ENCODE measurements at regions not wholly inside any gene's neighbourhood (a gene's known extent, or its start where the extent isn't known, plus 50 kb on each side); places are given as distances from the start of the nearest gene placed in this dataset.

DNA sequence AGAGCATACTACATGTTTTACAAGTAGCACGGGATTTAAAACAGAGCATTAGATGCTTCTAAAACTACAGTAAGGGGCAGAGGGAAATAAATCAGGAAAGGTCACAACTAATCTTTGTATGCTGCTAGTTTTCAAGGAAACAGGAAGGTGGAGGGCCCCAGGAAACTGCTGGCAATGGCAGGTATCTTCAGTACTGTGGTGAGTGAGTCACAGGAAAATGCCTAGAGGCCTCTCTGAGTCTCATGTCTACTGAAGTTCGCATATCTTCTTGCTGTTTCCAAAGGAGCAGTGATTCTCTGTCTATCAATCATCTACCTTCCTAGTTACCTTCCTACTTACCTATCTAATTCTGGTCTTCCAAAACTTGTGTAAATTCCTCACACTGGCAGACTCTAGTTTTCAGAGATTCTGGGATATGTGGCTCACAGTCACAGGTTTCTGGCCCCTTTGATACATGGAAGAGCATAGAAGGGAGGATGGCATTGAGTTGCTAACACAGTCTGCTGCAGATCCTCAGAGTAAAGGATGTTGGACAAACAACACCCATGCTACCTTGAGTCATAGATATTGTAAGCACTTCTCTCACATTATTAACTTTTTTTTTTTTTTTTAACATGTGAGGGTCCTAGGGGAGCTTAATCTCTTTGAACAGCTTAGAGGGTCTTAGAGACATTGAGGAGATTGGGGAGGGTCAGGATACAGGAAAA is 58.8 kb upstream of the SYN3 start:
- TF ChIP-seq, protein P1, sequence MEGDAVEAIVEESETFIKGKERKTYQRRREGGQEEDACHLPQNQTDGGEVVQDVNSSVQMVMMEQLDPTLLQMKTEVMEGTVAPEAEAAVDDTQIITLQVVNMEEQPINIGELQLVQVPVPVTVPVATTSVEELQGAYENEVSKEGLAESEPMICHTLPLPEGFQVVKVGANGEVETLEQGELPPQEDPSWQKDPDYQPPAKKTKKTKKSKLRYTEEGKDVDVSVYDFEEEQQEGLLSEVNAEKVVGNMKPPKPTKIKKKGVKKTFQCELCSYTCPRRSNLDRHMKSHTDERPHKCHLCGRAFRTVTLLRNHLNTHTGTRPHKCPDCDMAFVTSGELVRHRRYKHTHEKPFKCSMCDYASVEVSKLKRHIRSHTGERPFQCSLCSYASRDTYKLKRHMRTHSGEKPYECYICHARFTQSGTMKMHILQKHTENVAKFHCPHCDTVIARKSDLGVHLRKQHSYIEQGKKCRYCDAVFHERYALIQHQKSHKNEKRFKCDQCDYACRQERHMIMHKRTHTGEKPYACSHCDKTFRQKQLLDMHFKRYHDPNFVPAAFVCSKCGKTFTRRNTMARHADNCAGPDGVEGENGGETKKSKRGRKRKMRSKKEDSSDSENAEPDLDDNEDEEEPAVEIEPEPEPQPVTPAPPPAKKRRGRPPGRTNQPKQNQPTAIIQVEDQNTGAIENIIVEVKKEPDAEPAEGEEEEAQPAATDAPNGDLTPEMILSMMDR (IDR thresholded peaks at IDR 0.05) = no peak
- Mint-ChIP-seq H3K4me1 (peaks cover 23% of the 10 kb centered on the region), H3K9me3 (no peaks in the 10 kb centered on the region), H3K27ac (peak overlapping the region; percentile 6), H3K4me3 (no peak overlapping the region), H3K36me3 (ENCODE audit: low read depth) (no peaks in the 10 kb centered on the region), H3K27me3 (ENCODE audit: low read depth, poor library complexity) (peaks cover 3% of the 10 kb centered on the region)
- DNase-seq = no peak

DNA sequence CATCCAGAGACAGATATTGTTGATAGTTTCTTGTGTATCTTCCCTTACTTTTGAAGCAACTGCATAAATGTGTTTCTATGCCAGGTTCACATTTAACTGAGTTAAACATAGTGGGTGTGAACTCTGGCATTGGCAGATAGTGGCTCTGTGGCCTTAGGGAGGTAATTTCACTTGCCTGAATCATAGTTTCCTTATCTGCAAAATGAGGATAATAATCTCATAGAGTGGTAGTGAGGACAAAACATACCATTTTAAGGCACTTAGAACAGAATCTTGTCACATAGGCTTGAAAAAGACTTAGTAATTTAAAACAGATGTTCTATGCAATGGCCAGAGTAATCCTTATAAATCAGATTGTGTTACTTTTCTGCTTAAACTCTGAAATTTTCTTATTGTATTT is 56.4 kb upstream of the SYN3 start:
- Mint-ChIP-seq H3K27me3 (ENCODE audit: low read depth, poor library complexity) (no peaks in the 10 kb centered on the region), H3K4me1 (peaks cover 47% of the 10 kb centered on the region), H3K36me3 (ENCODE audit: low read depth) (no peaks in the 10 kb centered on the region), H3K27ac (no peak overlapping the region), H3K4me3 (no peak overlapping the region), H3K9me3 (no peaks in the 10 kb centered on the region)
- no peak for DNase-seq
- TF ChIP-seq, protein P1 (IDR thresholded peaks at IDR 0.05) = no peak

DNA sequence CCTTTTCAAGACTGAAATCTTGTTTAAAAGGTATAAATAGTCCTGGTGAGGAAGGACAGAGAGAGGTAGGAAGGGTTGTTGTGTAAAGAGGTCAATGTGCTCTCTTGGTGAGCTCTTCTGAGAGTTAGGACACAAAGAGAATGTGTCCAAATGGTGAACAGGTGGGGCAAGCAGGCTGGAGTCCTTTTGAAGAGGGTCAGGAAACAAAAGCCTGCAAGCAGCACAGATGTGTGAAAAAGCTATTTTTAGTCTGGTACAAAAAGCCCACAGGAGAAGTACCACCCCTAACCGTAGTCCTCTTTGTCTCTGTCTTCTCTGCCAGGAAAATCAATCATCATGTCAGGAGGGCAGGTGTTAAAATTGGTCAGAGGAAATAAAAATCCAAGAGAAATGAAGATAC is 54.4 kb upstream of the SYN3 start:
- Mint-ChIP-seq H3K36me3 (ENCODE audit: low read depth) (no peaks in the 10 kb centered on the region), H3K4me3 (no peak overlapping the region), H3K9me3 (no peaks in the 10 kb centered on the region), H3K27me3 (ENCODE audit: low read depth, poor library complexity) (peaks cover 2% of the 10 kb centered on the region), H3K27ac (no peak overlapping the region), H3K4me1 (peaks cover 53% of the 10 kb centered on the region)
- TF ChIP-seq, protein P1 (IDR thresholded peaks at IDR 0.05) = no peak
- no peak for DNase-seq

DNA sequence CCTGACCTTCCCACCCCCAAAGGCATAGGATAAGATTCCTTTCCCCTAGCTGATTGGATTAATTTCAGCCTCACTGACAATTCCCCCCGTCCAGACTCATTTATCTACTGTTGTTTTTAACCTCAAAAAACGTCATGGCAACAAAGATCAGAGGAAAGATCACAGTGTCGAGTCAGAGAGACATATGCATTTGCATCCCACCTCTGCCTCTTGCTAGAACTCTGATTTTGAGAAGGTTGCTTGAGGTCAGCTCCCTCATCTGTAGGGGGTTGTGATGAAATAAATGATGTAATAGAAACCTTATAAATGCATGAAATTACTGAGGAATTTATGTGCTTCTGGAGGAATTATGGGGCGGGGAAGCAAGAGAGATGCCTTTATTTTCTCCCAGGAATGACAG is 53.3 kb upstream of the SYN3 start:
- Mint-ChIP-seq H3K4me3 (no peak overlapping the region), H3K4me1 (peaks cover 44% of the 10 kb centered on the region), H3K9me3 (no peaks in the 10 kb centered on the region), H3K27ac (no peak overlapping the region), H3K36me3 (ENCODE audit: low read depth) (no peaks in the 10 kb centered on the region), H3K27me3 (ENCODE audit: low read depth, poor library complexity) (peaks cover 2% of the 10 kb centered on the region)
- no peak for DNase-seq
- TF ChIP-seq, protein P1 (IDR thresholded peaks at IDR 0.05) = no peak

DNA sequence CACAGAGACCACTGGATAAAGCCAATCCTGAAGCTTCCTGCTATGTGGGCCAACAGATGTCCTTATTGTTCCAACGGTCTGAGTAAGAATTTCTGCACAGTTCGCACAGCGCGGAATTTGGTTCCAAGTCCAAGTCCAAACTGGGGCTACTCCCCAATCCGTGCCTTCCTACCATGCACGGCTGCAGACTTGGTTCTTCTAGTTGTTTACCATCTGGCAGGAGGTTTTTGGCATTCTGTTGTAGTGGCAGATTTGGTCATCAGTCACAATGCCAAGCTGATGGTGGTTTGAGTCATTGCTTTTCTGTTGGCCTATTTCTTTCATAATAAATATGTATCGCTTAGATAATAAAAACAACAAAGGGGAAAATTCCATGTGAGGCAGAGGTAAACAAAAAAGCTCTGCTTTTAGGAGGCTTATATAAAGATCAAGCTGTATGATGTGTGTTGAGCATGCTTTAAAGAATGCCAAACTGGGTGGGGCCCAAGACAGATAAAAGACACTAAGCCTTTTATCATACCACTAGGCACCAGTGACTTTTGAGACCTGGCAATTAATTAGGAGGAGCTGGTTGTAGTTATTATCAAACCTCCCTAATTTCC is 52.5 kb upstream of the SYN3 start:
- Mint-ChIP-seq H3K27ac (no peak overlapping the region), H3K27me3 (ENCODE audit: low read depth, poor library complexity) (peaks cover 2% of the 10 kb centered on the region), H3K9me3 (no peaks in the 10 kb centered on the region), H3K4me1 (peaks cover 46% of the 10 kb centered on the region), H3K4me3 (no peak overlapping the region), H3K36me3 (ENCODE audit: low read depth) (no peaks in the 10 kb centered on the region)
- TF ChIP-seq, protein P1 (IDR thresholded peaks at IDR 0.05) = no peak
- DNase-seq = no peak

All from nephron progenitor cell (in vitro differentiated cells).